HG02870 (cell line): ENCODE measurements at regions not wholly inside any gene's neighbourhood (a gene's known extent, or its start where the extent isn't known, plus 50 kb on each side); places are given as distances from the start of the nearest gene placed in this dataset.

Source experiments
- ATAC-seq: cut with Tn5 transposase; IDR thresholded peaks from one replicate; pipeline ENCODE4 v1.9.1; 2021; ENCODE audit warnings: mild to moderate bottlenecking, moderate library complexity; ENCODE audit not compliant: unreplicated experiment

DNA sequence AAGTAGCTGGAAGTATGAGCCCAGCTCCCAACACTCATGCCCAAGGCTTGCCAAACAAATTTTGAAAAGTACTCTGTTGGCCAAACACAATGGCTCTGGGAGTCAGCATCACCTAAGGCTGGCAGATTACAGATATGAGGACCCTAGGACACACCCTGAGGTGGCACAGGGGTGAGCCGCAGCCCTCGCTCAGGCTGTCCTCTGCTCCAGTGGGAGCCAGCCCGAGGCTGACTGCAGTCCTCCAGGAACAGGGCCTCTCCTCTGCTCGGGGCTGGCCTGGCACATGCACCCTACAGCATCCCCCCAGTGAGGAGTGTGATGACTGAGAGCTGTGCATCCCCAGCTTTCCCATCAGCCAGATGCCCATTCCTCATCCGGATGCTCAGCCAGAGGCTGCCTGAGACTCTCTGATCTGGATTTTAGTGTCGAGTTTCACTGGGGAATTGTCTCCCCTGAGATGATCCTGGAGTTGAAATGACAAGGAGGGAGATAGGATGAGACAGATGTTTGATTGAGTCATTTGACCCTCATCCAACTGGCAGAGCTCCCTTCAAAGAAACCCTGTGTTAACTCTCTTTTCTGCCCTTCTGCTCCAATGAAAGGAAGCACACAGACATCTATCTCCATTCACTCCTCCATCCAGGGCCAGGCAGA, 269.3 kb upstream of the NCKAP5 start:
- ATAC-seq = no peak

DNA sequence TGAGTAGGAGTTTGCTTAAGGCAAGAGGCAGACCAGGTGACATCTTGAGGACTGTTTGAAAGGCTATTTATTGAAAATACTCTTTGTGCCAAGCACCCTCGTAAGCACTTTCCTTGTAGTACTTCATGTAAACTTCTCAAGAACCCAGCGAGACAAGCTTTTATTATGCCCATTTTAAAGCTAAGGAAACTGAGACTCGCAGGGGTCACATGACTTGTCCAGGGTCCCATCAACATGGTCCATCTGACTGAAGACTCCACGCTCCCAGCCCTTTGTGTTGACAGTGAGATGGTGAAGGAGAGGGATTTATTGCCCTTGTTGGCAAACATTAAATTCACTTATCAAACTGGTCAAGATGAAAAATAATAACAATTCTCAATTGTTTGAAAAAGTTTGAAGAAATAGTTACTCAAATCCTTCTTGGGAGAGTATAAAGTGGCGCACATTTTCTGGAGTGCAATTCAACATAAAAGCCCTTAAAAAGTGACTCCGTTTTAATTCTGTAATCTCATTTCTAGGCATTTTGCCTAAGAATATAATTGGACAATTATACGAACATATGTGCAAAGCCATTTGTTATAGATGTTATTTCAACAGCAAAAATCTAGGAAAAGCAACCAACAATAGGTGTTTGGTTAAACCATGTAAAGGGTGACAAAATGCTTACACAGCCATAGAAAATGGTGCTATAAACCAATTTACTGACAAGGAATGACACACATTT, 270.5 kb upstream of the NCKAP5 start:
- no peak for ATAC-seq

DNA sequence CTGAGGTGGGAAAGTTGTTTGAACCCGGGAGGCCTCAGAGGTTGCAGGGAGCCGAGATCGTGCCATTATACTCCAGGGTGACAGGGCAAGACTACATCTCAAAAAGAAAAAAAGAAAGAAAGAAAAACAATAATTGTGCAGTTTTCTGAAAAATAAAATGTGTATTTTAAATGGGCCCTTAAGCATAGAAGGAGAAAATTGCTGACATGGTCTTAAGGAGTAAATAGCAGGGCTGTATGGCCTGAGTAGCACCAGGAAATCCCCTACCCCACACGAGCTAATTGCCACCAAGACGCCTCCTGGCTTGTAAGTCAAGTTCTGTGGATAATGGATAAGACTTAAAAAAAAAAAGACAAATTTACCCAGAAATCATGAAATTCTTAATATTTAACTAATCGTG, 271.4 kb upstream of the NCKAP5 start:
- no peak for ATAC-seq

DNA sequence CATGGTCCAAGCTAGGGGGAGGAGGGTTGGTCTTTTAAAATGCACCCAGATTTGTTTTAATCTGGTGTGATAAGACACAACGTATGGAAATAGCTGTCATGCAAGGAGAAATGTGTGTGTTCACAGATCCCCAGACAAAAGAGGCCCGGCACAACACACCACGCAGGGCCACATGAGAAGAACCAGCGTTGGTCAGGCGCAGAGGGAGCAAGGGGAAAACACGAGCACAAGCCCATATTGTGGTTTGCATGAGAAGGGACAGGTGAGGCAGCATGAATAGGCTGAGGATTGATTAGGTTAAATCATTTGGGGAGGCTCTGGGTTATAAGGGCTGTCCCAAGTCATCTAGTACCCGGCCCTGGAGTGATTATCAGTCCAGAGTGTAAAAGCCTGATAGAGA, 272.5 kb upstream of the NCKAP5 start:
- no peak for ATAC-seq

DNA sequence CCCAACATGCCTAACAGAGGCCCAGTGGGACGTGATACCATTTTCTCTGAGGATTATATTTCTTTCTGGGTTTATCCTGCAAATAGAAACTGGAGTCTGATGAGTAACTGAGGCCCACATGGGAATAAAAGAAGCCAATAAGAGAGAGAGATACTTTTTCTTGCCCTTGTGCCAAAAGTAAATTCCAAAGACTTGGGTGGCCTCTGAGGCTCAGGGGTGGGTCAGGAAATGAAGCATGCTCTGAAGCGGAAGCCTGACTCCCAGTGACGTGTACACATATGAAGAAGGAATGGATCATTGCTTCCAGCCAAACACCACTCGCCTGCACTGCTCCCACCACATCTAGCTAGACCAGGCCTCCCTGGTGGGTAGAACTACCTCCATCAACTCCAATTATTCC, 273.6 kb upstream of the NCKAP5 start:
- no peak for ATAC-seq

GRCh38 chr2:133842446-133842845, 274.2 kb upstream of the NCKAP5 start:
- no peak for ATAC-seq

- ATAC-seq = no peak
These were observed 274.8 kb upstream of the NCKAP5 start for GRCh38 chr2:133843091-133843490.

- ATAC-seq = no peak
These were observed 275.3 kb upstream of the NCKAP5 start for GRCh38 chr2:133843551-133843950.

DNA sequence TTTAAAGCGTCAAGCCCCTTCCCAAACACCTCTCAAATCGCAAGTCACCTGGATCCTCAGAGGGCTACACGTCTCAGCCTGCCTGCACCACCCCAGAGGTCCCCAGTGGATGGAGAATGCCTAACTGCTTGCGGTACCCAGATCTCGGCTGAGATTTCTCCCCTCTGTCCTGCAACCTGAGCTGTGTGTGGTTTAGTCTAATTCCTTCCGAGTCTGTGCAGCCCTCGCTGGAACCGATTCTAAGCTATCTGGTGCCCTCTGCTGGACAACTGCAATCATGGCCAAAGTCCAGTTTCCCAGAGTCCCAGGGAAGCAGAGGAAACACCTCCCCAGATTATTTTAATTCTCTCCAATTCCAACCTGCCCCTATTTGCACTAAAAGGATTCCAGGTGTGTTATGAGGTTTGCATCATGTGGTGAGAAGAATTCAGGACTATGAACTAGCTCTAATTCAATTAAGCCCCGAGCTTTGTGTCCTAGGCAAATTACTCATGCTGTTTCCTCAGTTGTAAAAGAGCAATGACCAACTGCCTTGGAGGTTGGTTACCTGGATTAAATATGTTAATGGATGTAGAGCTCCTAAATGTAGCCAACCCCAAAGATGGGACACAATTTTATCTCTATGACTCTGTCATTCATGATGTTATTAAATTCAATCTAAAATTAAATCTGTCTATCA, 276.1 kb upstream of the NCKAP5 start:
- peak; percentile 77 for ATAC-seq

DNA sequence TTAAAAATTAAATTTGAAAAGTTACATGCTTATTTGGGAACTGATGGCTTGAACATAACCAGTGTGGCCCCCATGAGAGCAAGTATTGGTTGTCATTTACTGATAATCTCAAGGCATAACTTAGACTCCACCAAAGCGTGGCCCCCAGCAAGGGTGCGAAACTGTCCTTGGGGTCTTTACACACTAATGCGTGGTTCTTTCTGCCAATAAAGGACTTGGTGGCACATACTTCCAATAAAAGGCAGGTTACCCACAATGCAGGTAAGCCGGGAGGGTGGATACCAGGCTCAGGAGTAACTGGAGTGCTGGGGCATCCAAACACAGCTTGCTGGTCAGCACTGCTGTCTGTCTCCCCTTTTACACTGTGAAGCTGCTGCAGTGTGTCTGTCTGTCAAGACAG, 278.2 kb upstream of the NCKAP5 start:
- ATAC-seq = no peak

DNA sequence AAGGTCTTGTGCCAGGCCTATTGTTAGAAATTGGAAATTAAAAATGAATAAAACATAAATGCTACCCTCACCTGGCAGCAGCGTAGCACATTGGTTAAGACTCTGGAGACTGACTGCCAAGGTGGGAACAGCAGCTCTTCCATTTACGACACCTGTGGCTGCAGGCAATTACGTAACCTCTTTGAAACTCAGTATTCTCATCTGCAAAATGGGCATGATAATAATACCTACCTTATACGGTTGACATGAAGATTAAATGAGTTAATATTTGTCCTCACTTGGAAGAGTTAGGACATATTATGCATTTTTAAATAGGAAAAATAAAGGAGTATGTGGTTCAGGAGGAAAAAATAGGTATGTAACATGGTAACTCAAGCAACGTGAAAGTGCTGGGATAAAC, 279.3 kb upstream of the NCKAP5 start:
- ATAC-seq = no peak

DNA sequence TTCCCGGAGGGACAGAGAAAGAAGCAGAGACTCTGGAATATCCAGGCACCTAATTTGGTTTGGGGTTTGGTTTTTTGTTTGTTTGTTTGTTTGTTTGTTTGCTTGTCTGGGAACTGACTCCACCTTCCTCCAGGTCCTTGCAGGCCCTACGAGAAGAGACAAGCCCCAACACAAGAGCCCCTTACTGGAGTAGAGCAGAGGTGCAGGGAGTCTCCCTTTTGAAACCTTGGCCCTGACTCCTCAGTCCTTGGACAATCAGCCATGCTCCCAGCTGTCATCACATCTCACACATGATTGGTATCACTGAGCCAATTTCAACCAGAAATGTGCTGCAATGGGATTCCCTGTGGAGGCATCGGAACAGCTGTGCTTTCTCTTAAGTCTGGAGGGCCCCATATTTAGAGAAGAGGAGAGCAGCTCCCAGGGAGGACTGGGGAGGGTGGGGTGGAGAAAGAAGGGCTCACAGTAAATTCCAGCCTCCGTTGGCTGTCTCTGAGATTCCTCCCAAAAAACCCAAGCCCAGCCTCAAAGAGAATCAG, 279.9 kb upstream of the NCKAP5 start:
- ATAC-seq = no peak

DNA sequence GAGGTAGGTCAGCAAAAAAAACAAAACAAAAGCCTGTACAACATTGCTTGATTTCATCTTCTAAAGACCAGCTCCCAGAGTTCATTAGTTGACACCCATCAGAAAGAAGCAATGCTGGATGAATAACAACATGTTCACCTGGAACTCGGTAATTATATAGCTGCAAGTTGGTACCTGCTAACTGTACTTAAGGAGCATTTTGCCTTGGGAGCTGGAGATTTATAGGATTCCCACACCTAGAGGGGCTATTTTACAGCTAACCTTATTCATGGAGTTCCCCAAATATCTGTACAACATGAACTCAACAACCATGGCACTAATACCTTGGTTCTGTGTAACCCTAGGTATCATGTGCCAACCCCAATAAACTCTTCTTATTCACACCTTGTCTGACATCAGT, 281.1 kb upstream of the NCKAP5 start:
- no peak for ATAC-seq

DNA sequence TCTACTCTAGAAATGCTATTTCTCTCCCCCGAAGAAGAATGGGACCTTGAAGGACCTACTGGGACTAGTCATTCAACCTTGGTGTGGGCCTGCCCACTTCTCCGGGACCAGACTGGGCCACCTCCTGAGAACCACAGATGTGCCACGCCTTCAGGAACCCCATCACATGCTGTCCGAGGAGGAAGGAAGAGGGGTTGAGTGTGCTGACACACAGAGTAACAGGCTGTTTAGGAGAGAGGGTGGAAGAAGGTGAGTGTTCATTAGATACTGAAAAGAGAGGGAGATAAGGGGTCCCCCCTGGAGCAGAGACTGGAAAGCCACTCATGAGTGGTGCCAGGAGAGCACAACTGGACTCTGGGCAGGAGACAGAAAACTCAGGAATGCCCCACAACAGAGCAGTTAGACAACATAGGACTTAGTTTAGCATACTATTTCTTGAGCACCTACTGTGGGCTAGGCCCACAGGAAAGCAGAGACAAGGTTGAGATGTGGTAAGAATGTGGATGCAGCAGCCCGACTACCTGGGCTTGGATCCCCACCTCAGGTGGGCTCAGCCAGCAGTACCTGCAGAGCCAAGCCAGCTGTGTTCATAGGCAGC, 286.4 kb upstream of the NCKAP5 start:
- no peak for ATAC-seq

DNA sequence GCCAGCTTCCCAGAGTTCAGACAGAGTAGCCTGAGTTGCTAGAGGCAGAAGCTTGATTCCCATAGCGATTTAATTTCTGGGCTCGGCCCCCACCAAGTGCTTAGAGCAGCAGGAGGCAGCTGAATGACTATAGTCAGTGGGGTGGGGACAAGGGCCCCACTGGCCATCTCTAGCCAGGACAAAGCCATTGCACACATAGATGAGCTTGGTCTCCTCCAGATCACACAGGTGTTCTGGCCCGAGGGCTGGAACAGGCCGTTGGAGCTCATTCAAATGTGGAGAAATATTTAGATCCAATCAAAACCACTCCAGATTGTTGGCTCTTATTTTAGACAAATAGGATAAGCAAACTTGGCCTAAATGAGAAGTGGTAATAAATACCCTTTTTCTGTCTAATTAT, 287.3 kb upstream of the NCKAP5 start:
- ATAC-seq = no peak

DNA sequence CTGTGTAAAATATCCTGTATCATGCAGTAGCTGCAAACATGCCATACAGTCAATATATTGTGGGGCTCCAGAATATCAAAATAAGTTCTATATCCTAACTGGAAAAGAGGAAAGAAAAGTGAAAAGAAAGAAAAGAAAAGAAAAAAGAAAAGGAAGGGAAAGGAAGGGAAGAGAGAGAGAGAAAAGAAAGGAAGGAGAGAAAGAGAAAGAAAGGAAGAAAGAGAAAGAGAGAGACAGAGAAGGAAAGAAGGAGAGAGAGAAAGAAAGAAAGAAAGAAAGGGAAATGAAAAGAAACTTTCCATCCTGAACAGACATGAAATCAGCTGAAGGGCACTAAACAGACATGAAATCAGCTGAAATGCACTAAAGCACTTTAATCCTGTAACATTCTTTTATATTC, 288.4 kb upstream of the NCKAP5 start:
- ATAC-seq = no peak

DNA sequence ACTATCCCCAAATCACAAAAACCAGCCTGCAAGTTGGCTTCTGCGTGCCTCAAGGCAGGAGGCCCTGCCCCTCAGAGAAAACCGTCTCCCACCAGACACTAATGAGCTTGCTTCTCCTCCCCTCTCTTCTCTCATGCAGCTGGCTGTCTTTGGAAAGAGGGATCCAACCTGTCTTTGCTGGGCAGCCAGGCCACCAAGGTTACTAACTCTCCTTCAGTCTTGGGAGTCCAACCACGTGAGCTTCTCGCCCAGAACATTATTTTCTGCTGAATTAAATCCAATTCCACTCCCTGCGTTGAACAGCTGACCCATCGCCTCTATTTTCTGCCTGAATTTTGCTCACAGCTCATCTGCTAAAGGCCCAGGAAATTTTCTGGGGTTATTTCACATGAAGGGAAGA, 291.3 kb upstream of the NCKAP5 start:
- ATAC-seq = no peak

- no peak for ATAC-seq
These were observed 294.2 kb upstream of the NCKAP5 start for GRCh38 chr2:133862400-133862977.

GRCh38 chr2:133863106-133863800, 295.0 kb upstream of the NCKAP5 start:
- no peak for ATAC-seq

GRCh38 chr2:133865141-133865540, 296.9 kb upstream of the NCKAP5 start:
- ATAC-seq = no peak

DNA sequence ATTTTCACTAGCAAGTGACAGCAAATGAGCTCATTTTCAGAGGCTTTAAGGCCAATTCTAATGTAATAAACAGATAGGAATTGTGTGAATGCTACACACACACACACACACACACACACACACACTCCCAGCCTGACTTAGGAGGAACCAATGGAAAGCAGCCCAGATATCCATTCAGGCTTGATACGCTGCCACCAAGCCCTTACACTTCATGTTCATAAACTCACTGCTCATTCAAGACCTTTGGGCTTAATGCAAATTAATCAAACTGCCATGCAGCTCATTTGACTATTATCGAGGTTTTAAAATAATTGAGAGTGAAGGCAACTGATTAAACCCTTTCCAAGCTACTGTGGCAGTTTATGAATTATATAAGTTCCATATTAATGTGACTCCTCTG, 298.9 kb upstream of the NCKAP5 start:
- ATAC-seq = no peak
